Adrenal gland (tissue), 5 donors: ENCODE measurements at regions not wholly inside any gene's neighbourhood (a gene's known extent, or its start where the extent isn't known, plus 50 kb on each side); places are given as distances from the start of the nearest gene placed in this dataset.

ENCODE experiments used
- POLR2A ChIP-seq, 2 donors: fragments of 450-650 bp; IDR thresholded peaks; one replicate each; pipeline ENCODE4 v1.6.1; 2017; ENCODE audit warnings: antibody characterized with exemption in 2 of 2, mild to moderate bottlenecking in 2 of 2, moderate library complexity in 1 of 2
- TF ChIP-seq, protein P1 (sequence below), 6 experiments: fragments of 450-650 bp in 4 of 6; fragments of 200-600 bp in 2 of 6; sonication (generic) in 1 of 6; IDR thresholded peaks; 1 replicate in 5 of 6; 2 replicates in 1 of 6; pipeline versions ENCODE4 v1.5.1 to v1.8.0; 2016 to 2021; ENCODE audit warnings: antibody characterized with exemption in 6 of 6, mild to moderate bottlenecking in 2 of 6, moderate library complexity in 1 of 6
- donor health status: DM: no; HTN: no; CAD: no.

DNA sequence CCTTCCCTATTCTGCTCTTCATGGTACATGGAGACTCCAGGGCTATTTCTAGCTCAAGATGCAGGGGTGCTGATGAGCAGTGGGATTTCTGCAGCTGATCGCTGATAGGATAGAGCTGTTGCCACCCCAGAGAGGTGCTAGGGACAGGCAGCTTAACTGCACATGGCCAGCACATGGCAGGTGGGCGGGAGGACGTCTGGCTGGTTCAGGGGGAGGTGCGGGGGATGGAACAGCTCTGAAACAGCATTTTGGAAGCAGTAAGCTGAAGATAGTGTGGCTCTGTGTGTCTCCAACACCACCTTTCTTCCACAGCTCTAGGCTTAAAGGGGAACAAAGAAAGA is 151.9 kb upstream of the PELI1 start:
- TF ChIP-seq, protein P1, sequence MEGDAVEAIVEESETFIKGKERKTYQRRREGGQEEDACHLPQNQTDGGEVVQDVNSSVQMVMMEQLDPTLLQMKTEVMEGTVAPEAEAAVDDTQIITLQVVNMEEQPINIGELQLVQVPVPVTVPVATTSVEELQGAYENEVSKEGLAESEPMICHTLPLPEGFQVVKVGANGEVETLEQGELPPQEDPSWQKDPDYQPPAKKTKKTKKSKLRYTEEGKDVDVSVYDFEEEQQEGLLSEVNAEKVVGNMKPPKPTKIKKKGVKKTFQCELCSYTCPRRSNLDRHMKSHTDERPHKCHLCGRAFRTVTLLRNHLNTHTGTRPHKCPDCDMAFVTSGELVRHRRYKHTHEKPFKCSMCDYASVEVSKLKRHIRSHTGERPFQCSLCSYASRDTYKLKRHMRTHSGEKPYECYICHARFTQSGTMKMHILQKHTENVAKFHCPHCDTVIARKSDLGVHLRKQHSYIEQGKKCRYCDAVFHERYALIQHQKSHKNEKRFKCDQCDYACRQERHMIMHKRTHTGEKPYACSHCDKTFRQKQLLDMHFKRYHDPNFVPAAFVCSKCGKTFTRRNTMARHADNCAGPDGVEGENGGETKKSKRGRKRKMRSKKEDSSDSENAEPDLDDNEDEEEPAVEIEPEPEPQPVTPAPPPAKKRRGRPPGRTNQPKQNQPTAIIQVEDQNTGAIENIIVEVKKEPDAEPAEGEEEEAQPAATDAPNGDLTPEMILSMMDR (IDR thresholded peaks at IDR 0.05): no peak
- no peak for TF ChIP-seq POLR2A (IDR thresholded peaks at IDR 0.05)
